SK-N-SH (cell line): ENCODE measurements at regions not wholly inside any gene's neighbourhood (a gene's known extent, or its start where the extent isn't known, plus 50 kb on each side); places are given as distances from the start of the nearest gene placed in this dataset.

ENCODE experiments used
- CHD2 ChIP-seq: fragments of 150-350 bp; IDR thresholded peaks from 2 replicates; pipeline ENCODE4 v1.6.1; 2018; ENCODE audit warnings: low read length; ENCODE audit not compliant: partially characterized antibody
- CTCF ChIP-seq: fragments of 200-600 bp; sonication (generic); IDR thresholded peaks from 2 replicates; pipeline ENCODE4 v1.6.1; 2017; ENCODE audit warnings: antibody characterized with exemption, mild to moderate bottlenecking, moderate library complexity
- FOXM1 ChIP-seq: IDR thresholded peaks from 2 replicates; pipeline ENCODE4 v1.4.0; 2012; ENCODE audit warnings: low read depth, mild to moderate bottlenecking
- GABPA ChIP-seq: IDR thresholded peaks from 2 replicates; pipeline ENCODE4 v1.4.0; 2012; ENCODE audit warnings: low read depth, mild to moderate bottlenecking
- IRF3 ChIP-seq: fragments of 150-350 bp; IDR thresholded peaks from 2 replicates; pipeline ENCODE4 v1.6.1; 2016; ENCODE audit warnings: mild to moderate bottlenecking, low read depth, low read length
- MAX ChIP-seq: IDR thresholded peaks from 2 replicates; pipeline ENCODE4 v1.4.0; 2012; ENCODE audit warnings: low read depth
- MXI1 ChIP-seq: IDR thresholded peaks from 2 replicates; pipeline ENCODE4 v1.6.1; 2012; ENCODE audit warnings: mild to moderate bottlenecking, low read depth, low read length, improper control_type of control experiment
- NFIC ChIP-seq: IDR thresholded peaks from 2 replicates; pipeline ENCODE4 v1.4.0; 2012; ENCODE audit warnings: borderline replicate concordance
- POLR2AphosphoS5 ChIP-seq: IDR thresholded peaks from 2 replicates; pipeline ENCODE4 v1.6.1; 2012; ENCODE audit warnings: low read depth, low read length
- REST ChIP-seq: IDR thresholded peaks from 2 replicates; pipeline ENCODE4 v1.6.1; 2012; ENCODE audit warnings: mild to moderate bottlenecking, low read depth, low read length, moderate library complexity
- YY1 ChIP-seq: IDR thresholded peaks from 2 replicates; pipeline ENCODE4 v1.4.0; 2012; ENCODE audit warnings: low read depth, mild to moderate bottlenecking
- ZBTB33 ChIP-seq: IDR thresholded peaks from 2 replicates; pipeline ENCODE4 v1.4.0; 2012; ENCODE audit warnings: low read depth, borderline replicate concordance

- TF ChIP-seq FOXM1 (no peak), NFIC (no peak; the same call in 1 of the 2 replicates), CTCF (no peak), MAX (no peak), YY1 (no peak), POLR2AphosphoS5 (no peak), MXI1 (no peak), IRF3 (no peak), ZBTB33 (0 out of 2 replicates have a peak, but pooled peaks have one; percentile 18), CHD2 (no peak), GABPA (no peak), REST (no peak)
Measured at GRCh38 chr4:177119021-177119471, 190.6 kb upstream of the NEIL3 start.
